OCI-LY7 (cell line): ENCODE measurements at regions not wholly inside any gene's neighbourhood (a gene's known extent, or its start where the extent isn't known, plus 50 kb on each side); places are given as distances from the start of the nearest gene placed in this dataset.
"Not testable (repeated sequence)": the region's sequence is repeated elsewhere in the genome, so short reads cannot be mapped to it uniquely, and the experiment has no call there.

ENCODE experiments used
- BruUV-seq: library from RNA; stranded (reverse); fragments of 400-500 nt; replicated peaks from 2 replicates; lab custom pipeline; 2021; lab: Mats Ljungman, UMichigan
- CTCF ChIA-PET: fragments of 300-600 bp; sonication (Branson Sonifier 250); formaldehyde crosslinking; loops from one replicate; lab custom pipeline; 2022; ENCODE audit warnings: antibody characterized with exemption; ENCODE audit not compliant: unreplicated experiment; lab: Charles Lee
- POLR2A ChIA-PET: fragments of 300-600 bp; sonication (Branson Sonifier 250); formaldehyde crosslinking; loops from one replicate; lab custom pipeline; 2022; ENCODE audit warnings: antibody characterized with exemption; lab: Charles Lee
- DNase-seq: peaks from one replicate; pipeline ENCODE4 v3.0.0-alpha.2; 2015; ENCODE audit warnings: low spot score
- H2AFZ ChIP-seq: fragments of 200-600 bp; sonication (generic), shearing (Covaris generic); 2 replicates; pipeline ENCODE4 v1.6.1; 2014; ENCODE audit warnings: mild to moderate bottlenecking, antibody characterized with exemption, low read length, moderate library complexity
- H3K27ac ChIP-seq: fragments of 200-600 bp; sonication (generic); 2 replicates; pipeline ENCODE4 v1.5.1; 2014; ENCODE audit warnings: mixed run types, low read depth, mild to moderate bottlenecking, moderate library complexity, low read length, inconsistent platforms; ENCODE audit not compliant: poor library complexity, severe bottlenecking
- H3K36me3 ChIP-seq: fragments of 200-600 bp; sonication (generic); 2 replicates; pipeline ENCODE4 v1.6.1; 2014; ENCODE audit warnings: mild to moderate bottlenecking, antibody characterized with exemption, low read length, moderate library complexity, mixed read lengths; ENCODE audit not compliant: insufficient read depth
- H3K4me1 ChIP-seq: fragments of 200-600 bp; sonication (generic); 2 replicates; pipeline ENCODE4 v1.5.1; 2014; ENCODE audit warnings: mild to moderate bottlenecking, low read length; ENCODE audit not compliant: insufficient read depth, poor library complexity, severe bottlenecking
- H3K4me2 ChIP-seq: fragments of 200-600 bp; sonication (generic); 2 replicates; pipeline ENCODE4 v1.6.1; 2014; ENCODE audit warnings: mild to moderate bottlenecking, low read length
- H3K4me3 ChIP-seq: fragments of 200-600 bp; sonication (generic); 2 replicates; pipeline ENCODE4 v1.5.1; 2014; ENCODE audit warnings: mild to moderate bottlenecking, low read depth, low read length; ENCODE audit not compliant: poor library complexity, severe bottlenecking
- H3K79me2 ChIP-seq: fragments of 200-600 bp; sonication (generic); 2 replicates; pipeline ENCODE4 v1.6.1; 2016; ENCODE audit warnings: low read depth, mild to moderate bottlenecking, low read length, moderate library complexity, mixed read lengths; ENCODE audit not compliant: insufficient read depth
- H3K9me2 ChIP-seq: fragments of 200-600 bp; sonication (generic); 2 replicates; pipeline ENCODE4 v1.6.1; 2016; ENCODE audit warnings: mild to moderate bottlenecking, low read length, mixed read lengths; ENCODE audit not compliant: insufficient read depth
- H3K9me3 ChIP-seq: fragments of 200-600 bp; sonication (generic); 2 replicates; pipeline ENCODE4 v1.6.1; 2014; ENCODE audit warnings: mild to moderate bottlenecking, mixed run types, low read length, mixed read lengths
- H4K20me1 ChIP-seq: fragments of 200-600 bp; sonication (generic); 2 replicates; pipeline ENCODE4 v1.6.1; 2014; ENCODE audit warnings: mild to moderate bottlenecking, antibody characterized with exemption, low read length, moderate library complexity, mixed read lengths; ENCODE audit not compliant: insufficient read depth
- EZH2phosphoT487 ChIP-seq: fragments of 200-600 bp; sonication (generic); IDR thresholded peaks from 2 replicates; pipeline ENCODE4 v1.6.1; 2018; ENCODE audit warnings: low read depth, borderline replicate concordance, mild to moderate bottlenecking, mixed run types, antibody characterized with exemption, low read length, moderate library complexity, mixed read lengths
- intact Hi-C: fragments of 100-400 bp; cut with micrococcal nuclease; formaldehyde crosslinking; loops from one replicate; pipeline ENCODE4 v1.10.0; 2022; ENCODE audit not compliant: unreplicated experiment
- TF ChIP-seq, protein P1 (sequence below): fragments of 200-600 bp; sonication (generic); conservative IDR thresholded peaks from 2 replicates; pipeline ENCODE4 v1.5.1; 2014; ENCODE audit warnings: mild to moderate bottlenecking, antibody characterized with exemption, low read length, moderate library complexity, mixed read lengths

DNA sequence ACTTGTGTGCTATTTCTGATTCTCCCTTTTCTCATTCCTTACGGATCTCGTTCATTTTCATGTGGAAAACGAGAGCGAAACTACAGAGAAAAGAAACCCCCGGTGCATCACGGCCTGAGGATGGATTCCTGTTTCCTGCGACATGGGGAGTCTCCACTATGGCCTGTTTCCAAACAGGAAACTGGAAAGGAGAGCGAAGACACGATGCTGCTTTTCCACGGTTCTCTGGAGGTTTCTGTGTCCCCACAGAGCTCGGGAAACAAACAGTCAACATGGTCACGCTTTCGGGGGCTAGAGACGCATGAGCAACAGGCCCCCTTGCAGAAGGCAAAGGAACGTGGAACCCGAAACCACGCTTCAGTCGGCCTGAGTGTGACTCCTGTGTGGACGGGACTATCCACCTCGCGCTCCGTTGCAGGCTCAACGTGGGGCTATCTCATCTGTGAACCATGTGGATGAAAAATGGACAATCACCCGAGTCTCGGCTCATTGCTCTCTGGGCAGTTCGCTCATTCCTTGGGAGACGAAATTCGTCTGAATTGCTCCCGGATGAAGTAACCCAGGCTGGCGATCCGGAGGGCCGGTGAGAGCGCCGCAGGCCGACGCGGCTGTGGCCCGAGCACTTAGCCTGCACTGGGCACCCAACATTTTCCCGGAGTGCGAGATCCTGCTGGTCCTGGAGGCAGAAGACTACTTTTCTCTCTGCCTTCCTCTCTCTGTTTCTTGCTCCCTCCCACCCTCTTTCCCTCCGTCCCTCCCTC, 3923.2 kb upstream of the OR11H1 start:
- DNase-seq, BruUV-seq, H3K27ac ChIP-seq, intact Hi-C loops, H3K79me2 ChIP-seq, H3K4me3 ChIP-seq, H4K20me1 ChIP-seq, H3K36me3 ChIP-seq, H2AFZ ChIP-seq, H3K9me3 ChIP-seq, CTCF ChIA-PET, H3K4me2 ChIP-seq, H3K9me2 ChIP-seq, H3K4me1 ChIP-seq: not testable (repeated sequence)
- POLR2A ChIA-PET, result interaction anchor here (0.6 kb wide), 1 partner anchor 21 kb away, joined by 3 read pairs; no protein-coding TSS in a partner anchor

DNA sequence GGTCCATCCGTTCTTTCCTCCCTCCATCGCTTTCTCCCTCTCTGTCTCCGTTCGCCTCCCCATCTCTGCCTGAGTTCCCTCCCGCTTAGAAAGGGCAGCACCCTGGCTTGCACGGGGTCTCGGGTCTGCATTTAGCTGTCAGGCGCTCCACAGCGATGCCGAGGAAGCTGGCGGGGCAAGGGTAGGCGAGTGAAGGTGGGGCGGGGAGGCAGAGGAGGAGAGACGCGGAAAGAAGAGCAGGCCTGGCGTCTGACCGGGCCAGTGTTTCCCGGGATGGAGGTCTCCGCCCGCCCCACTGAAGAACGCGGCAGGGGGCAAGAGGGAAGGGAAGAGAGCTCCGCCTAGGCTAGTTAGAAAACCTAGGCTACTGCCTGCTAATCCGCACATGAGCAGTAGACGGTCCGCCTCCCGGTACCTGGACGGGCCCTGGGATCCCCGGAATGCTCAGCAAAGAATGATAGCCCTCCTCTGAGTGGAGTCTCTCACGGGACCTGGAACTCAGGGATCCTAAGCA, 3922.5 kb upstream of the OR11H1 start:
- ChIA-PET POLR2A (no interaction called here), CTCF (no interaction called here)
- H3K9me2 ChIP-seq, result no peaks in the 10 kb centered on the region
- no peaks in the 10 kb centered on the region for H3K36me3 ChIP-seq
- no peaks in the 10 kb centered on the region for H4K20me1 ChIP-seq
- 0 out of 2 replicates have a peak, but pooled peaks cover 7% of the 10 kb centered on the region for H3K9me3 ChIP-seq
- DNase-seq, result no peak
- no peaks in the 10 kb centered on the region for H3K4me1 ChIP-seq
- H3K4me3 ChIP-seq, result no peak overlapping the region
- TF ChIP-seq EZH2phosphoT487, result no peak
- TF ChIP-seq, protein P1, sequence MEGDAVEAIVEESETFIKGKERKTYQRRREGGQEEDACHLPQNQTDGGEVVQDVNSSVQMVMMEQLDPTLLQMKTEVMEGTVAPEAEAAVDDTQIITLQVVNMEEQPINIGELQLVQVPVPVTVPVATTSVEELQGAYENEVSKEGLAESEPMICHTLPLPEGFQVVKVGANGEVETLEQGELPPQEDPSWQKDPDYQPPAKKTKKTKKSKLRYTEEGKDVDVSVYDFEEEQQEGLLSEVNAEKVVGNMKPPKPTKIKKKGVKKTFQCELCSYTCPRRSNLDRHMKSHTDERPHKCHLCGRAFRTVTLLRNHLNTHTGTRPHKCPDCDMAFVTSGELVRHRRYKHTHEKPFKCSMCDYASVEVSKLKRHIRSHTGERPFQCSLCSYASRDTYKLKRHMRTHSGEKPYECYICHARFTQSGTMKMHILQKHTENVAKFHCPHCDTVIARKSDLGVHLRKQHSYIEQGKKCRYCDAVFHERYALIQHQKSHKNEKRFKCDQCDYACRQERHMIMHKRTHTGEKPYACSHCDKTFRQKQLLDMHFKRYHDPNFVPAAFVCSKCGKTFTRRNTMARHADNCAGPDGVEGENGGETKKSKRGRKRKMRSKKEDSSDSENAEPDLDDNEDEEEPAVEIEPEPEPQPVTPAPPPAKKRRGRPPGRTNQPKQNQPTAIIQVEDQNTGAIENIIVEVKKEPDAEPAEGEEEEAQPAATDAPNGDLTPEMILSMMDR, result no peak
- H3K4me2 ChIP-seq, result no peak overlapping the region
- H3K27ac ChIP-seq, result no peak overlapping the region
- H2AFZ ChIP-seq, result no peak overlapping the region
- intact Hi-C loops, result no loop called here
- BruUV-seq, result no TSS peak
- H3K79me2 ChIP-seq, result no peaks in the 10 kb centered on the region

DNA sequence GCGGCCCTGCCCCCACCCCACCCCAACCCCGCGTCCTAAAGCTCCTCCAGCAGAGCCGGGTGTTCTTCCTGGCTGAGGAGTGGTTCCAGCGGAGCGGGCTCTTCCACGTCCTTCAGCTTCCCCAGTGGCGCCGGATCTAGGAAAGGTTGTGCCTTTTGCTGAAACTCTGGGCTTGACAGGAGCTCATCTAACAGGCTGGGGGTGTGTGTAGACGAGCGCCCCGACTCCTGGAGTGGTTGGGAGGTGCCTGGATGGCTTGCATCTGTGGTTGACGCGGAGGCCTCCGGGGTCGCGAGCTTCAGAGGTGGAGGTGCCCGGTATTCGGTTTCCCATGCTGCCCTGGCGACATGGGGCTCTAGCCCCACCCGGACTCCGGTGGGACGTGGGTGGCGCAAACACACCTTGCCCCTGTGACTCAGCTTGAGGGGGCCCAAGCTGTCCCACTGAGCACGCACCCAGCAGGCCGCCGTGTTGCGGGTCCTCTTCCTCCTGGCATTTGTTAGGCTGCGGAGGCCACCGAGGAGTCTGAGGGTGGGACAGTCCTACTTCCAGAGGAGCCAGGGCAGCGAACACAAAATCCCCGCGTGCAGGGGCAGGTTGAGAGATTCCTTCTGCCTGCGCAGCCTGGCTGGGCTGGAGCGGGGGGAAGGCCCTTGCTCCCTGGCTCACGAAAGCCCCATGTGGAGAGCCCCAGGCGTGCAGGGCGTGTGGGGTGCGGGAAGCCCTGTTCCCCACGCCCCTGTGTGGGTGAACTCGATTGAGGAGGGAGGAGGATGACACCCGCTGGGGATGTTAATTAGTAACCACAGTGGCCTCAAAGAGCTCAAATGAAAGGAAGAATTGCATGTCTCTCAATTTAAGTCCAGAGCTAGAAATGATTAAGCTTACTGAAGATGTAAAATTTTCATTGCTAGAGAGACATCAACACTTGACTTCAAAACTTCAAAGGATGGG, 3921.7 kb upstream of the OR11H1 start:
- H3K27ac ChIP-seq, H2AFZ ChIP-seq, H3K4me1 ChIP-seq, H3K9me3 ChIP-seq, H4K20me1 ChIP-seq, BruUV-seq, intact Hi-C loops, H3K4me2 ChIP-seq, H3K36me3 ChIP-seq, H3K4me3 ChIP-seq, CTCF ChIA-PET, DNase-seq, H3K79me2 ChIP-seq, POLR2A ChIA-PET, H3K9me2 ChIP-seq: not testable (repeated sequence)

DNA sequence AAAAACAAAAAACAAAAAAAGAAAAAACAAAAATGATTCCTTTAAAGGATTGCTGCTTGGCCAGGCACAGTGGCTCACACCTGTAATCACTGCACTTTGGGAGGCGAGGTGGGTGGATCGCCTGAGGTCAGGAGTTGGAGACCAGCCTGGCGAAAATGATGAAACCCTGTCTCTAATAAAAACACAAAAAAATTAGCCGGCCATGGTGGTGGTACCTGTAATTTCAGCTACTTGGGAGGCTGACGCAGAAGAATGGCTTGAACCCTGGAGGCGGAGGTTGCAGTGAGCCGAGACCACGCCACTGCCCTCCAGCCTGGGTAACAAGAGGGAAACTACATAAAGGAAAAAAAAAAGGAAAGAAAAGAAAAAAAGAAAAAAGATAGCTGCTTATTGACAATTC, 3920.8 kb upstream of the OR11H1 start:
- H3K9me2 ChIP-seq, CTCF ChIA-PET, intact Hi-C loops, H3K79me2 ChIP-seq, H3K4me2 ChIP-seq, H4K20me1 ChIP-seq, H2AFZ ChIP-seq, BruUV-seq, DNase-seq, H3K4me3 ChIP-seq, POLR2A ChIA-PET, H3K36me3 ChIP-seq, H3K9me3 ChIP-seq, H3K4me1 ChIP-seq, H3K27ac ChIP-seq: not testable (repeated sequence)

DNA sequence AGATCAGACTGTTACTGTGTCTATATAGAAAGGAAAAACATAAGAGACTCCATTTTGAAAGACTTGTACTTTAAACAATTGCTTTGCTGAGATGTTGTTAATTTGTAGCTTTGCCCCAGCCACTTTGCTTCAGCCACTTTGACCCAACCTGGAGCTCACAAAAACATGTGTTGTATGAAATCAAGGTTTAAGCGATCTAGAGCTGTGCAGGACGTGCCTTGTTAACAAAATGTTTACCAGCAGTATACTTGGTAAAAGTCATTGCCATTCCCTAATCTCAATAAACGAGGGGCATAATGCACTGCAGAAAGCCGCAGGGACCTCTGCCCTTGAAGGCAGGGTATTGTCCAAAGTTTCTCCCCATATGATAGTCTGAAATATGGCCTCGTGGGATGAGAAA, 3919.5 kb upstream of the OR11H1 start:
- H2AFZ ChIP-seq, POLR2A ChIA-PET, H3K9me2 ChIP-seq, H3K79me2 ChIP-seq, H3K4me3 ChIP-seq, H3K9me3 ChIP-seq, CTCF ChIA-PET, BruUV-seq, H4K20me1 ChIP-seq, intact Hi-C loops, H3K36me3 ChIP-seq, H3K27ac ChIP-seq, DNase-seq, H3K4me1 ChIP-seq, H3K4me2 ChIP-seq: not testable (repeated sequence)
